NCI-H2029 treated with DMSO at 0.1 percent for 48 hours (cell line): ENCODE measurements at regions not wholly inside any gene's neighbourhood (a gene's known extent, or its start where the extent isn't known, plus 50 kb on each side); places are given as distances from the start of the nearest gene placed in this dataset.
"Not testable (repeated sequence)": the region's sequence is repeated elsewhere in the genome, so short reads cannot be mapped to it uniquely, and the experiment has no call there.

Experiments used
- DNase-seq: peaks from one replicate; lab custom pipeline; 2025; lab: John Stamatoyannopoulos, UW

DNA sequence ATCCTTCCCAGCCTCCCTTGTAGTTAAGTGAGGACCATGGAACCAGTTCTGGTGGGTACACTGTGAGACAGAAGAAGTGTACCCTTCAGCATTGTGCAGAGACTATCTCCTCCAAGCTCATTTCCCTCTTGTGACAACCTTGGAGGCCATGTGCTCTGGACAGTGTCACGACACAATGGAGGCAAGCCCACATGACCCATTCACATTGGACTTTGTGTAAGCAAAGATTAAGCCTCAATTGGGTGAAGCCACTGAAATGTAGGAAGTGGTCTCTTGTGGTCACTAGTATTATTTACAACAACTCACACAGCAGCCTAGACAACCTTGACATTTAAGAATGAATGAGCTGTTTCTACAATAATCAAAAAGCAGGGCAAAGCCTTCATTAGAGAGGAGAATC is 124.2 kb downstream of the INHBA start:
- DNase-seq: no peak

DNA sequence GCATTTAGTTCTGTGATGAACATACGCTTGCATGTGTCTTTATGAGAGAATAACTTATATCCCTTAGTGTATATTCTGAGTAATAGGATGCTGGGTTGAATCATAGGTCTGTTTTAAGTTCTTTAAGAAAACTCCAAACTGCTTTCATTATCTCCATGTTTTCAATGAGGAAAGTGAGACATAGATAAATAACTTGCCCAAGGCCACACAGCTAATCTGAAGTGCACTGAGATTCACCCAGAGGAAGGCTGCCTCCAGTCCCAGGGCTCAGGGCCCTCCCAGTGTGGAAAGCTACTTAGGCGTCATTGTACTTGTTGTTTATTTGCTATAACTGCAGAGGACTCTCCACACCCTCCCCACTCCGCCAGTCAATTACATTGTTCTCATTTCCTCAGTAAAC is 126.7 kb downstream of the INHBA start:
- DNase-seq: no peak

DNA sequence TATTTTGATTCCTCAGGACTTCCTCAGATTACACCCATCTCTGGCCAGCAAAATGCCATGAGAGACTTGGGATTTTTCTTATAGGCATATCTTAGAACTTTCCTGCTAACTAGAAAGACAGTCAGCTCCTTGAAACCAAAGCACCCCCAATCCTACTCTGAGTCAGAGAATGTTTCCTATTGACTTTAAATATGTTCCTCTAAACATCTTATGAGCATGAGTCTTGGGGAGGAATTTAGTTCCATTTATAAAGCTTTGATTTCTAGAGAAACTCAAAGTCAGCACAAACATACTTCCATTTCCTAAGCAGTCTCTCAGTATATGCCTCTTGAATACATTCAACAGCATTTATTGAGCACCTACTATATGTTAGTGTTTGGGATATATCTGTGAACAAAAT is 128.5 kb downstream of the INHBA start:
- DNase-seq: no peak

DNA sequence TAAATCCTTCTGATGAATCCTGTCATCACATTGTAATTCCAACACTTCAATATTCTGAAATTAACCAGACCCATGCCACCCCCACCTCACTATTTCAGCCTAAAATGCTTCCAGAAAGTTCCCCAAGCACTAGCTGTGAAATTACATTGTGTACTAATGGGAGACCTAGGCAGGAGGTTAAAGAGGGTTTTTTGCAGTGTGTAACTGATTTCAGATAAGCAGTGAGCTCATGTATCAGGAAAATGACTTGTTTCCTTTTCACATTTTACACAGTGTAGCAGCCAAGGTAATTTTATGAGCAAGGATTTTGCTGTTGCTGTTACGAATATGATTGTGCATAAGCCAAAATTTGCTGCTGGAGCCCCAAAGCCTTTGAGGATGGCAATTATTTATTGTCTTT is 129.0 kb downstream of the INHBA start:
- no peak for DNase-seq

DNA sequence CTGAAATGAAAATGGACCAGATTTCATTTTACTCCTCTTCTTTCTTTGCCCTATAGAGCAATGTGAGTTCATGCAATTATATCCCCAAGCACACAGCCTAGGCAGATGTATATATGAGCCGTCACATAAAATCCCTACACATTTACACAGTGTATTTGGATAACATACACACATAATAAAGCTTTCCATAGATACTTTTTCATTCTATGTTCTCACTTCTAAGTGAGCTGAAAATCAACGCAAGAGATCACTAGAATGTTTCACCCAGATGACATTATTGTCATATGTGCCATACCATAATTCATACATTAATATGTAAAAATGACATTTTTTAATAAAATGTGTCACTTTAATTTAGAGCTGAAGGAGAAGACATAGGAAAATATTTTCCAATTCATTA is 129.4 kb downstream of the INHBA start:
- no peak for DNase-seq

DNA sequence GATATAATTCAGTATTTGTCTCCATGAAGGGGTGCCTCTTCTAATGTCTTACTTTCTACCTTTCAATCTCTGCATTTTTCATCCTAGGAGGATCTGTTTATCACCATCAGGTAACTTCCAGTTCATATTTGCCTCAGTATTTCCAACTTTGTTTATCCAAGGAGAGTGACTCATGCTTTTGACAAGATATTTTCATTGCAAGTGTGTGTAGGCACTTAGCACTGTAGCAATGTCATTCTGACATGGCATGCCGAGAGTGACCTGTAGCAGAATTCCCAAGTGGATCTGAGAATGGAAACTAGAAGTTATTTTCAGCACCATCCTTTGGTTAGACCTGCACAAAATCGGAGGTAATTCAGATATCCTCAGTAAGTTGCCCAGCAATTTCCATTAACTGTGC is 129.9 kb downstream of the INHBA start:
- DNase-seq: no peak

DNA sequence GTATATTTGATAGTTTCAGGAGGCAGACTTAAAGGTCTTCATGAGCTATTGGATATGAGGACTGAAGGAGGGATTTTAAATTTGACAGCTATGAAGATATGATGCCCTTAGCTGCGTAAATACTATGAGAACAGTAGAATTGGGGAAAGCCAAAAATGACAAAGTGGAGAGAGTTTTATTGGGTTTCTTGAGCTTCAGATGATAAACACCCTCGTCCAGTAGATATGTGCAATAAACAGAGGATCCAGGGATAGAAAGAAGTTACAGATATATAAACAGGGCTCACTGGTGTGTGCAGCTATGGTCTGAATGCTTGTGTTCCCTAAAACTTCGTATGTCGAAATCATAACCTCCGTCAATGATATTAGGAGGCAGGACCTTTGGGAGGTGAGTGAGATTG is 131.3 kb downstream of the INHBA start:
- DNase-seq: no peak

DNA sequence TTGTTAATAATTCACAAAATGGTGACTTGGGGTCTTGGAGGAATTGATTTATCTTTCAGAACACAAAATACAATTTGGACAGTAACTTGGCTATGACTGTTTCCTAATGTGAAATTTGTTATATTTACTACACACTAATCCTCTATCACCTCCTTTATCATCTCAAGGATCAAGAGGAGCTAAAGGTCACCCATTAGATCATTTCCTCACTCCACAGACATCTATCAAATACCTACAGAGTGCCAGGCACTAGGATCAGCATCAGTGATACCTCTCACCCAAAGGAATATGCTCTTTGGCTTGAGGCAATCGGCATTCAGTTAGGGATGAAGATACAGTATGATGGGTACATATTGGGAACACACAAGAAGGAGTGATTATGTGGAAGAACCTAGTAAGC is 132.1 kb downstream of the INHBA start:
- DNase-seq: no peak

DNA sequence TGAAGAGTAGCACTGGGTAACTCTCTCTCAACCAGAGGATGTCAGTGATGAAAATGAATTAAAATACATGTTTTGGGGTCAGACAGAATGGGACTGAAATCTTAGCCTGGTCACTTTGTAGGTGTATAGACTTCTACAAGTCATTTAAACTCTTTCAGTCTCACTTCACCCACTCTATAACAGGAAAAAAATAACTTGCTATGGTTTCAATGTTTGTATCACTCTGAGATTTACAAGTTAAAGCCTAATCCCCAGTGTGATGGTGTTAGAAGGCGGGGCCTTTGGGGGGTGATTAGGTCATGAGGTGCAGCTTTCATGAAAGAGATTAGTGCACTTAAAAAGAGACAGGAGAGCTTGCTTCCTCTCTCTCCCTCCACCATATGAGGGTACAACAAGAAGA is 134.8 kb downstream of the INHBA start:
- DNase-seq: no peak

DNA sequence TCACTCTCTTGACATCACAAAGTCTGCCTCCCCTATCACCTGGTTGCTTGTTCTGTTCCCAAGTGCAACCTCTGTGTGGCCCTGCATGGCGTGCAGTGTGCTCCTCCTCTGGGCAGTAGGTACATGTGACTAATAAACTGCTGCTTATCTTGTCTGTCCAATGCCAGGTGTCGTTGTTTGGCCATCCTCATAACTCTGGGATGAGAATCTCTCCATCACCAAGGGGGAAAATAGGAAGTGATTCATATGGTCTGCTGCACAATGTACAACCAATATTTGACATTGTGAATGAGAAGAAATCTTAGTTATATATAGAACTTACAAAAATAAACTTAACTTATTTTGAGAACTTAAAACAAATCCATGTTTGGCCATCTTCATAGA is 135.2 kb downstream of the INHBA start:
- no peak for DNase-seq

DNA sequence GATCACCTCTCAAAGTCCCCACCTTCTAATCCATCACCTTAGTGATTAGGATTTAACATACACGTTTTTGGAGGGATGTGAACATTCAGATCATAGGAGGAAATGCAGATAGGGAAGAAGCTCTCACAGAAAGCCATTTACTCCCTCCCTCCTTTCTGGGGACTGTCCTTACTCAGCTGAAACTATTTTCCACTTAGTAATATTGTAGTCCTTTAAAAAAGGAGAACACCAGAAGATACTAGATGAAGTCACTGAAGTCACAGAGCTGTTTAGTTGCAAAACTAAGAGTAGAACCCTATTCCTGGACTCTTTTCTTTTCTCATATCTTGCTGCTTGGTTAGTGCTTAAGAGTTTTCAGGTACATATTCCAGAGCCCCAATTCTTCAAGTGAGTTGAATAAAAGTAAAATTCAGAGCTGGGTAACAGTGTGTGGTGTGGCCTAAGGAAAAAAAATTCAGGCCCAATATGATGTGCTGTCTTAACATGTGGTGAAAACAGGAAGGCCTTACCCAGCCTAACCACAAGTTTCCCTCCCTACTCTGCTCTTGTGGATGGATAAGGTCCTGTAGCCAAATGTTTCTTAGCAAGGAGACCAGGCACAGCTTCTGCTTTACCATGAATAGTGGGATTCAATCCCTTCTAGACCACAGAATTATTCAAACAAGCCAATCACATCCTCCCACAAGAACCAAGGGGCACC is 135.7 kb downstream of the INHBA start:
- no peak for DNase-seq

DNA sequence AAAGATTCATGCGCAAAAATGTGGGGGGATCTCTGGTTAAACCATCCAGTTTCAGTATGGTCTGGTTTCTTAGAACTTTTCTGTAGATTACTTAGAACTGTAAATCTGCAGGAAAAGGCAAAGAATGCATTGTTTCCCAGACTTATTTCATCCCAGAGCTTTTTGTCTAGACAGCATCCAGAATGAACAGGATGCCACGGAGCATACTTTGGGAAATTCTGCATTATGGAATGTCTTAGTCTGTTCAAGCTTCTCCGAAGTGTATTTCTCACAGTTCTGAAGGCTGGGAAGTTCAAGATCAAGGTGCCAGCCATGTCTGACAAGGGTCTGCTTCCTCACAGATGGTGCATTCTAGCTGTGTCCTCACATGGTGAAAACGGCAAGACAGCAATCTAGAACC is 136.3 kb downstream of the INHBA start:
- no peak for DNase-seq

DNA sequence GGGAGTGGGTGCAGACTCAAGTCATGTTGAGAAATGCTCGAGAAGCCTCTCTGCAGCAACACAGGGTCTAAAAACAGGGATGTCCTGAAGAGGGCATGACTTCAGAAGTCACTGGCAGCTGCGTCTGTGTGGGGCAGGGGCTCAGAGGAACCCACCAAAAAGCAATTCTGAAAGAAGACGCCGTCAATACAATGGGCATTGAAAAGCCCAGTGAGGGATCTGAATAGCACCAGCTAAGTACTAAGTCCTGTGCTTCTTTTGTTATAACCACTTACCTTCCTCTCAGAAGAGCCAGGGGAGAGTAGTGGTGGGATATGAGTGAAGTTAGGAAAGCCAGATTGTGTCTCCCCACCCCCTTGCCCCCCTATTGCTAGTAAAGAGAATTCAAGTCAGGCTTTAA is 137.2 kb downstream of the INHBA start:
- DNase-seq: no peak

DNA sequence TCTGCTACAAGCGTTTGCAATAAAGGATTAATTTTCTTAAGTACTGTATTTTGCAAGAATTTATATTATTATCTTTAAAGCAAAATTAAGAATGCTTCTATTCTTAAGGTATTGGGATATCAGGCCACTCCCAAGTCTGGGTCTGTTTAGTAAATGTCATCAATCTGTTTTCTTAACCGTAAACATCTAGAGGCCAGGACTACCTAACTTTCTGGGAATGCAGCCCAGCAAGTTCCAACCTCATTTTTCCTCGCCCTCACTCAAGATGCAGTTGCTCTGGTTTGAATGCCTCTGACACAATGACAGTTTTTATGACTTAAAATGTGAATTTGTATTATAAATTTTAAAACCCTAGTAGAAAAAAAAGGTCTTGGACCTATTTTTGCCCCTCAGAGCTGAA is 143.5 kb downstream of the INHBA start:
- no peak for DNase-seq

DNA sequence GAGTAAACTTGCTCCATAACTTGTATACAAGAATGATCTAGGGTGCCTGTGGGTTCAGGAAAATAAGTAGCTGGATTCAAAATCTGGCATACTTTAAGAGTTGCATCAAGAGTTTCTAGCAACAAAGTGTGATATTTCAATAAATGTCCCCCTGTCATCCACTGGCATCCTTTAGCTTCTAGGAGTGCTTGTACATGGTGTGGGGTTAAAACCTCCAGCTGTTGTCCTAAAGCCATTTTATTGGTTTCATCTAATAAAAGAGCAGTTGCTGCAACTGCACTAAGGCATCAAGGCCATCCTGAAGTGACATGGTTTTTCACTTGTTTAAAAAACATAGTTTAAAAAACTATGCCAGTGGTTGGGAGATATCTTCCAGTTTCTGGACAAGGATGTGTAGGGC is 148.4 kb downstream of the INHBA start:
- DNase-seq: no peak

DNA sequence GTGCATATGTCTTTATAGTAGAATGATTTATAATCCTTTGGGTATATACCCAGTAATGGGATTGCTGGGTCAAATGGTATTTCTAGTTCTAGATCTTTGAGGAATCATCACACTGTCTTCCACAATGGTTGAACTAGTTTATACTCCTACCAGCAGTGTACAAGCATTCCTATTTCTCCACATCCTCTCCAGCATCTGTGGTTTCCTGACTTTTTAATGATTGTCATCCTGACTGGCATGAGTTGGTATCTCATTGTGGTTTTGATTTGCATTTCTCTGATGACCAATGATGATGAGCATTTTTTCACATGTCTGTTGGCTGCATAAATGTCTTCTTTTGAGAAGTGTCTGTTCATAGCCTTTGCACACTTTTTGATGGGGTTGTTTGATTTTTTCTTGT is 152.8 kb downstream of the INHBA start:
- DNase-seq: not testable (repeated sequence)

DNA sequence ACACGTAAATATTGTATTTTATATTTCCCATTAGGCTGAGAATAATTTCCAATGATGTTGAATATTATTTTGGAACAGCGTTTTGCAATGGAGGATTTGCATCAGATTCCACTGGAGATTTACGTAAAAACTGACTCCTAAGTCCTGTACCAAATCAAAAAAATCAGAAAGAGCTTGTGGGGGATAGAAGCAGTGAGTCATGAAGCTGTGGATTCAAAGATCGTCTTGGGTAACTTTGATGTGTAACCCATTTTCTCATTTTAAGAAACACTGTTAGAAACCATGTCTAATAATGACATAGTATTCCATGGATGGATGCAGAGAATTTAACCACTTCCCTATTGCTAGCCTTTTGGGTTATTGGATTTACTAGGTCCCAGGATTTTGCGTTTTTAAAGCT is 158.6 kb downstream of the INHBA start:
- DNase-seq: no peak

DNA sequence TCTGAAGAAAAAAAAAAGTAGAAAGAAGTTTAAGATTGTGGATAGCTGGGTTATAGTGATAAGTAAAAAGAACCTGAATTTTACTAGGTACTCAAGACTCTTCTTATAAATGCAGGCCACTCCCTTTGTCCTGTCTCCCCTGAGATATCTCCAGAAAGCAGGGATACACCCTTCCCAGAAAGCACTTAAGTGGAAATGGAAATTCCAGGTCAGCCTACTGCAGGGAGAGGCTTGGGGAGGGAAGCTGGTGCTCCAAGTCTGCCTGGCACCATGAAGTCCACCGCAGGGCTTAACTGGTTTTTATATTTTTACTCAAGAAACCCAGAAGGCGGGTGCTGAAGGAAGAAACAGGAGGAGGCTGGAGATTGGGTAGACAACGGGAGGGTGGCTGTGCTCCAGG is 162.3 kb downstream of the INHBA start:
- DNase-seq: no peak

DNA sequence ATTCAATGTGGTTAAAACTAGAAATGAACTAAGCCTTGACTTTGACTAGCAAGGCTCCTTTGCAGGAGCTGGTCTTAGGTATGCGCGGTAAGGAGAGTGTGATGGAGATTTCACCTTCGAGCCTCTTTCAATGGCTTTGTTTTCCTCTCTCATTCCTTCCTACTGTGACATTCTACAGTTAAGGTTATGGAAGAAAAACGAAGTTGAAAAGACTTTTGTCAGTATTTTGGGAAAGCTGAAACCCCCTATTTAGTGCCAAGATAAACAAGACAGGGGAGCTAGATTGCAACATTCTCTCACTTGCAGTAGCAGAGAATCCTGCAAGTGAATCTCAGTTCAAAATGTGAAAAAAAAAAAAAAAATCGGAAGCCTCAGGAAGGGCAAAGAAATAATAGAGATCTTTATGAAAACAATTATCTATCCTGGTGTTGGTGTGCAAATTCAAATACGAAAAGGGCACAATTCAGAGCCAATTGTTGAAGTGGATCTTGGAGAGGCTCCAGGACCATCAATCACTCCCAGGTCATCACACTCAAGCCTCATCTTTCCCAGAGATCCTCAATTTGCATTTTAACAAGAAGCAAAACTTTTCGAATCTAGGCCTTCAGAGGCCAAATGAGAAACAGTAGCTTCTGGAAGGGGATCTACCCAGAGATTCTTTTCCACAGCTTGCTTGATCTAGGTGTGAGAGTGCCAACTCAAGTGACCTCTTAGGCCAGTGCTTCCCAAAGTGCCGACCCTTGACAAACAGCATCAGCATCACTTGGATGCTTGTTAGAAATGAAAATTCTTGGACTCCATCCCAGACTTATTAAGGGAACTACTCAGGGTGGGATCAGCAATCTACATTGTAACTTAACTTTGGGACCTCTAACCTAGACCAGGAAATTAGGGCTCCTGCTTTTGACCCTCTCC is 163.8 kb downstream of the INHBA start:
- DNase-seq: no peak

DNA sequence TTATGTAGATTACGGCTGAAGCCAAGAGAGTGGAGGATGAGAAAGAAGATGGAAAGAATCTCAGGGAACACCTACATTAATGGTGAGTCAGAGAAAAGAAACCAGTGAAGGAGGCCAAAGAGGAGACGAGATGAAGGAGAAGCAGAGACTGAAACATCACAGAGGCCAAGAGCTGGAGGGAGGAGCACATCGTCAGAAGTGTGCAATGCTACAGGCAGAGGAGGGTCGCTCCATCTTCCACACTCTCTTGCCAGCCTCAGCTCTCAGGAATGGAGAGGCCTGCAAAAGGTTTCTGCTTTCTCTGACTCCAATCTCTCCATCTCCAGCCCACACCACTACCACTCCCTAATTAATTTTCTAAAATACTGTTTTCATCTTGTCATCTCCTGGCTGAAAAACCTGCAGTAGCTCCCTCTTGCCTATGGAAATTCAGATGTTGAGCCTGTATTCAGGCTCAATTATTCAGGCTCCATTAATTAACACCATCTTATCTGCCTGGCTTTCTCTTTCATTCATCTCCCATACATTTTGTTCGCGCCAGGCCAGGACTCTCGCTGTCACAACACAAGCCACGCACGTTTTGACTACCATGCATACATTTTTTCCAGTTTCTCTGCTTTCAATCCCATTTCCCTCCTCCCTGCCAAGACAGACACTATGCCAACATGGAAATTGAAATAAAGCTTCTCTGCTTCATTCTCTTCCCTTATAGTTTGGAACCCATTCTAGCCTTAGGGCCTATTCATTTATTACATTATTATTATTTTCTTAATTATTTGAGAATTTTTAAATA is 165.8 kb downstream of the INHBA start:
- DNase-seq: no peak

DNA sequence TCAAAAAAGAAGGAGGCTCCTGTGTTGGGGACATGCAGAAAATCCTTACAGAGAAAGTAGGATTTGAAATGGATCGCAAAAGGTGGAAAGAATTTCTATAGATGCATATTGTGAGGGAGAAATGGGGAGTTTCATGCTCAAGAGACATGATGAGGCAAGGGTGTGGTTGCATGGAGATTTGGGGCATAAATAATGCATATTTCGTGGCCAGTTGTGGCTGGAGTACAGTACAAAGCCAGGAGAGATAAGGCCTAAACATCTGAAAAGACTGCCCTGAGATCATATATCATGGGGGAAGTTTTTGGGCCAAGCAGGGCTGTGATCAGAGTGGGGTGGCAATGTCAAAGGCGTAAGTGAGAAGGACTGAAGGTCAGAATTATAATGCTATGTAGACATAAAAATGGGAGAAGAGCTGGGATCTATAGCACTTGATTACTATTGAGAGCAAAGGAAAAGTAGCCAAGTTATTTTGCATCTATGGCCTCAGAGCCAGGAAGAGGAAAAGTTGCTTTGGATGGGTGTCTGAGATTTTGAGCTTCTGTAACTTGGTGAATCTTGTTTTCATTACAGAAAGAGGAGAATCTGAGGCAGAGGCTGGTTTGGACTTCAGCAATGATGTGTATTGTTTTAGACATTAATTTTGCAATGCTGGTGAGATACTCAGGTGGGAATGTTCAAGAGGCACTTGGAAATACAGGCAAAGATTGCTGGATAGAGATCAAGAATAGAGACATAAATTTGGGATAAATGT is 166.6 kb downstream of the INHBA start:
- no peak for DNase-seq

DNA sequence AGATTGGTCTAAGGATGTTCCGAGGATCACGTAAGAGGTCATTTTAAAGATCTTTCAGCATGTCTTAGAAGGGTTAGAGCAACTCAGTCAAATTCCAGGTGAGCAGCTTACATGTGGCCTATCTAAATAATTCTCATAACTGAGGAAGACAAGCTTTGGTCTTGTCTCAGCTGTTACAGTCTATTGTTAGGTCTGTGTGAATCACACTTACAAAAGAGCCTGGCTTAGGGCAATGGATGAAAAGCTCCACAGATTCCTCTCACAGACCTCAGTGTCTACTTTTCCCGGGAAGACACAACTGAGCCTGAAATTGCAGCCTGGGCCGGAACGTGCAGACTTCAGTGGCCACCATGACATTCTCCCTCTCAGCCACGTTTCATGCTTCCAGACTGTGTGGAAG is 173.1 kb downstream of the INHBA start:
- no peak for DNase-seq
